Vagina (tissue), 2 donors: ENCODE measurements at regions not wholly inside any gene's neighbourhood (a gene's known extent, or its start where the extent isn't known, plus 50 kb on each side); places are given as distances from the start of the nearest gene placed in this dataset.
"Not testable (repeated sequence)": the region's sequence is repeated elsewhere in the genome, so short reads cannot be mapped to it uniquely, and the experiment has no call there.

Source experiments
- CTCF ChIP-seq, 3 experiments: fragments of 450-650 bp in 2 of 3; fragments of 200-600 bp in 1 of 3; sonication (generic) in 1 of 3; IDR thresholded peaks; one replicate each; pipeline ENCODE4 v1.5.1; 2017 to 2019; ENCODE audit warnings: antibody characterized with exemption in 3 of 3, mild to moderate bottlenecking in 2 of 3, moderate library complexity in 2 of 3
- POLR2A ChIP-seq, 2 donors: fragments of 450-650 bp; IDR thresholded peaks; one replicate each; pipeline ENCODE4 v1.6.1; 2017; ENCODE audit warnings: antibody characterized with exemption in 2 of 2, mild to moderate bottlenecking in 2 of 2, moderate library complexity in 2 of 2
- POLR2AphosphoS5 ChIP-seq, 2 donors: sonication (generic); formaldehyde crosslinking; IDR thresholded peaks; one replicate each; pipeline ENCODE4 v1.9.0; 2017; ENCODE audit warnings: antibody characterized with exemption in 2 of 2, mild to moderate bottlenecking in 2 of 2, low read depth in 1 of 2; ENCODE audit not compliant: insufficient read depth in 1 of 2

- not testable (repeated sequence) for TF ChIP-seq CTCF (IDR thresholded peaks at IDR 0.05); POLR2AphosphoS5 (IDR thresholded peaks at IDR 0.05; ENCODE audit: insufficient read depth in 1 of 2, low read depth in 1 of 2); POLR2A (IDR thresholded peaks at IDR 0.05)
Measured at GRCh38 chr10:29388112-29388511, 99.2 kb downstream of the LYZL1 start.
